Upper lobe of right lung (tissue), 1 donor: ENCODE measurements at regions not wholly inside any gene's neighbourhood (a gene's known extent, or its start where the extent isn't known, plus 50 kb on each side); places are given as distances from the start of the nearest gene placed in this dataset.
"Not testable (repeated sequence)": the region's sequence is repeated elsewhere in the genome, so short reads cannot be mapped to it uniquely, and the experiment has no call there.

Source experiments
- ATAC-seq: fragments of 200-7000 bp; cut with Tn5 transposase; one replicate; pipeline ENCODE4 v1.9.1; 2020; ENCODE audit warnings: mild to moderate bottlenecking, moderate library complexity
- DNase-seq: peaks from one replicate; pipeline ENCODE4 v3.0.0-alpha.2; 2020
- H3K27ac ChIP-seq: fragments of 200-600 bp; one replicate; pipeline ENCODE4 v1.8.0; 2022
- H3K27me3 ChIP-seq: fragments of 200-600 bp; one replicate; pipeline ENCODE4 v1.8.0; 2022; ENCODE audit warnings: mild to moderate bottlenecking
- H3K36me3 ChIP-seq: fragments of 200-600 bp; one replicate; pipeline ENCODE4 v1.8.0; 2022
- H3K4me1 ChIP-seq: fragments of 200-600 bp; one replicate; pipeline ENCODE4 v1.8.0; 2022
- H3K4me3 ChIP-seq: fragments of 200-600 bp; one replicate; pipeline ENCODE4 v1.8.0; 2022; ENCODE audit warnings: mild to moderate bottlenecking
- H3K9me3 ChIP-seq: fragments of 200-600 bp; one replicate; pipeline ENCODE4 v1.8.0; 2022
- intact Hi-C: fragments of 100-400 bp; cut with DNase I; formaldehyde crosslinking; loops from one replicate; pipeline ENCODE4 v1.11.0; 2022
- TF ChIP-seq, protein P1 (sequence below): fragments of 200-600 bp; IDR thresholded peaks from one replicate; pipeline ENCODE4 v1.8.0; 2022; ENCODE audit warnings: antibody characterized with exemption
- donor health status: DM: no; HTN: yes; CAD: no; lungs with severe emphysema.

DNA sequence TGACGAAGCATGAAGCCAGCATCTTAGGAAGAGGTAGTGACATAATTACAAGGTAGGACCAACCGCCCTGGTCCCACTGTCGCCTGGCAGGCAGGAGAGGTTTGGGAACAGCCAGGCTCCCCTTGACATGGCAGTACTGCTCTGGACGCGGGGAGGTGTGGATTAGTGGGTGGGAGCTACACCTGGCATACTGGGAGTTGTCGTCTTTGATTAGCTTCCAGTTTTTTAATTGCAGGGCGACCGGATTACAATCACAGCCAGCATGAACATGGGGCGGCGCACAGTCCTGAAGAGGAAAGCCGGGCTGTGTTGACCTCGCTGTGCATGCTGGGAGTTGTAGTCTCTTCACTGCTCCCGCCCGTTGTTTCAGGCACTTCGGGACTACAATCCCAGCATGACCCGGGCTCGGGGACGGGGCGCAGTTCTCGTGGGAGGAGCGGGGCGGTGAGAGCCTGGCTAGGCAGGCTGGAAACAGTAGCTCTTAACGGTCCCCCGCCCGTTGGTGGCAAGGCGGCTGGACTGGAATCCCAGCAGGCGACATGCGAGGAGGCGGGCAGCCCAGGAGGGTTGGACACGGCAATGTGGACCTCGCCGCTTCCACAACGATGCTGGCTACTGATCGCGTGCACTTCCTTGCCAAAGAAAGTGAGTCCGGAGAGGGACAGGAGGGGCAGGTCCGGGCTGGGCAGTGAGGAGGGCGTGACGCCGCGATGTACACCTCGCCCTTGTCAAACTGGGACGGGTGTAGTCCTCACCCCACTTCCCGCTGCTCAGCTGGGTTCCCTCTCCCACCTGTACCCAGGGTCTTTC, 98.0 kb upstream of the ZNF722 start:
- peak overlapping the region; percentile 77 for H3K4me3 ChIP-seq
- H3K27ac ChIP-seq: peak overlapping the region; percentile 65
- DNase-seq (peak; percentile 95), ATAC-seq (peak; percentile 99)
- H3K4me1 ChIP-seq: no peaks in the 10 kb centered on the region
- H3K9me3 ChIP-seq: no peaks in the 10 kb centered on the region
- TF ChIP-seq, protein P1, sequence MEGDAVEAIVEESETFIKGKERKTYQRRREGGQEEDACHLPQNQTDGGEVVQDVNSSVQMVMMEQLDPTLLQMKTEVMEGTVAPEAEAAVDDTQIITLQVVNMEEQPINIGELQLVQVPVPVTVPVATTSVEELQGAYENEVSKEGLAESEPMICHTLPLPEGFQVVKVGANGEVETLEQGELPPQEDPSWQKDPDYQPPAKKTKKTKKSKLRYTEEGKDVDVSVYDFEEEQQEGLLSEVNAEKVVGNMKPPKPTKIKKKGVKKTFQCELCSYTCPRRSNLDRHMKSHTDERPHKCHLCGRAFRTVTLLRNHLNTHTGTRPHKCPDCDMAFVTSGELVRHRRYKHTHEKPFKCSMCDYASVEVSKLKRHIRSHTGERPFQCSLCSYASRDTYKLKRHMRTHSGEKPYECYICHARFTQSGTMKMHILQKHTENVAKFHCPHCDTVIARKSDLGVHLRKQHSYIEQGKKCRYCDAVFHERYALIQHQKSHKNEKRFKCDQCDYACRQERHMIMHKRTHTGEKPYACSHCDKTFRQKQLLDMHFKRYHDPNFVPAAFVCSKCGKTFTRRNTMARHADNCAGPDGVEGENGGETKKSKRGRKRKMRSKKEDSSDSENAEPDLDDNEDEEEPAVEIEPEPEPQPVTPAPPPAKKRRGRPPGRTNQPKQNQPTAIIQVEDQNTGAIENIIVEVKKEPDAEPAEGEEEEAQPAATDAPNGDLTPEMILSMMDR: no peak
- H3K27me3 ChIP-seq: no peaks in the 10 kb centered on the region
- no peaks in the 10 kb centered on the region for H3K36me3 ChIP-seq
- intact Hi-C loops: no loop called here

DNA sequence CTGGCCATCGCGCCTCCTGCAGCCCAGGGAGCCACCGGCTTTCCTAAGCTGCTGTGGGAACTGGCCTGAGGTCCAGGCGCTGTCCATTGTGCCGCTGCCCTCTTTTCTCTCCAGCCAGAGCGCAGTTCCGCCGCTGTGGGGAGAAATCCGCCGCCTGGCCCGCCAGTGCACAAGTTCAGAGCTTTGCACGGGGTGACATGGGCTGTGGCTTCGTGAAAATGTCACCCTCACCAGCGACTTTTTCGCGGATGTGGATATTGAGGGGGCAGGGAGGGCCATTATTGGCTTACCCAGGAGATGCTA, 97.5 kb upstream of the ZNF722 start:
- DNase-seq, ATAC-seq, H3K36me3 ChIP-seq, H3K27me3 ChIP-seq, intact Hi-C loops, H3K9me3 ChIP-seq, H3K4me1 ChIP-seq: not testable (repeated sequence)
- Histone ChIP-seq H3K4me3 (peak overlapping the region; percentile 77), H3K27ac (peak overlapping the region; percentile 36)

DNA sequence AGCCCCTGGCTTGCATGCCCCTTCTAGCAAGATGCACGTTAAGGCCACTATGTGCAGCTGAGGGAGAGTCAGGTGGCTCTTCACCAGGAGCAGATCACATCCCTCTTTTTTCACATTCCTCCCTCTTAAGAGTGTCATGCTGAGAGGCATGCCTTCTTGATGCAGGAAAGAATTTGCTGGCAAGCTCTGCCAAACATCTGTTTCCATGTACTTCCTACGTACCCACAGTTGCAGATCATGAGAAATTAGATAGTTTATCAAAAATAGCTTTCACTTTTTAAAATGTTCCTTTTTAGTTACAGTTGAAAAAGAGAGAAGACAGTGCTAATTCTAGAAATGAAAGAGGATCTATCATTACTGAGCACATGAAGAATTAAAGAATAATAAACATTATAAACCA, 79.7 kb upstream of the ZNF722 start:
- TF ChIP-seq, protein P1: no peak
- H3K27me3 ChIP-seq: no peaks in the 10 kb centered on the region
- intact Hi-C loops: no loop called here
- ATAC-seq (no peak), DNase-seq (no peak)
- H3K36me3 ChIP-seq: no peaks in the 10 kb centered on the region
- H3K4me3 ChIP-seq: no peak overlapping the region
- no peaks in the 10 kb centered on the region for H3K4me1 ChIP-seq
- H3K27ac ChIP-seq: no peak overlapping the region
- H3K9me3 ChIP-seq: no peaks in the 10 kb centered on the region

DNA sequence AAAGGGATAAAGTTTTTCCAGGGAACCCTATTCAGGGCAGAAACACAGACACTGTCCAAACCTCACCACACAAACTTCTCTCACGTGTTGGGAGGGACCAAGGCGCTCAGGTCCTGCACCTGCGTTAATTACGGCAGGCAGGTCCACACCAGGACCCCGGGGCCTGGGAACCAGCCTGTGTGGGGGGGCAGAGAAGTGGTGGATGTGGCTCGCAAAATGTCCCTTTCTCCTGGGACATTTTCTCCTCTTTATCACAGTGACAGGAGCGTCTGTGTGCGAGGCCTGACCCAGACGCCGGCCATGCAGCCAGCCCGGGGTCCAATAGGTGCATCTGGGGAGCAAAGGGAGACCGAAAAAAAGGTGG, 73.4 kb upstream of the ZNF722 start:
- Histone ChIP-seq H3K27ac (peak overlapping the region; percentile 89), H3K9me3 (no peaks in the 10 kb centered on the region), H3K4me3 (peak overlapping the region; percentile 74), H3K36me3 (no peaks in the 10 kb centered on the region), H3K27me3 (no peaks in the 10 kb centered on the region), H3K4me1 (no peaks in the 10 kb centered on the region)
- intact Hi-C loops: no loop called here
- ATAC-seq (peak; percentile 1), DNase-seq (no peak)
- TF ChIP-seq, protein P1: no peak

DNA sequence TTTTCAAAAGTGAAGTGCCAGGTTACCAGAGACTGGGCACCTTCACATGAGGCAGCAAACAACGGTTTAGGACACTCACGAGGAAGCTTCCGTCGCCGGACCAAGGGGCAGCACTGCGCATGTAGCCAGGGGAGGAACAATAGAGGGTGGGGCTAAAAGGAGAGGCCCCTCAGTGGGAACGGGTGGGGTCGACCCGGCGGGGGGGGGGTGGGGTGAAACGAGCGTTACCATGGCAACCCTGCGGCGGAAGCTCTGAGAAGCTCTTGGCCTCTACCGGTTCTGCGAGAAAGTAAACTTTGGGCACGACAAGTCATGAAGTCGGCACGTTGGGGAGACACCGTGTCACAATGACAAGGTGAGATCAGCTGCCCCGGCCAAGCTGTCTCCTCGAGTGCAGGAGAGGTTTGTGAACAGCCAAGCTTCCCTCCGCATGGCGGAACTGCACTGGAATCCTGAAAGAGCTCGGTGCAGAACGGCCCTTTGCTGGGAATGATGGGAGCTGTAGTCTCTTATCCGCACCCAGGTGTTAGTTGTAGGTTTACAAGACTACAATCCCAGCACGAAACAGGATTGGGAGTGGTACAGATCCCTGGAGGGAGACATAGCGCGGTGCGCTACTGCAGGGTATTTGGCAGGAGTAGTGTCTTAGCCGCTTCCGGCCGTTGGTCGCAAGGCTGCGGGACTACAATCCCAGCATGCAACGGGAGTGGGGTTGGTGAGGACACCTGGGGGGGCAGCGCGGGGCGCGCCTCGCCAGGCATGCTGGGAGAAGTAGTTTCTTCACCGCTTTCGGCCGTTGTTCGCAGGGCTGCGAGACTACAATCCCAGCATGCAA, 72.8 kb upstream of the ZNF722 start:
- H3K27ac ChIP-seq: peak overlapping the region; percentile 89
- intact Hi-C loops: no loop called here
- peak; percentile 98 for ATAC-seq

DNA sequence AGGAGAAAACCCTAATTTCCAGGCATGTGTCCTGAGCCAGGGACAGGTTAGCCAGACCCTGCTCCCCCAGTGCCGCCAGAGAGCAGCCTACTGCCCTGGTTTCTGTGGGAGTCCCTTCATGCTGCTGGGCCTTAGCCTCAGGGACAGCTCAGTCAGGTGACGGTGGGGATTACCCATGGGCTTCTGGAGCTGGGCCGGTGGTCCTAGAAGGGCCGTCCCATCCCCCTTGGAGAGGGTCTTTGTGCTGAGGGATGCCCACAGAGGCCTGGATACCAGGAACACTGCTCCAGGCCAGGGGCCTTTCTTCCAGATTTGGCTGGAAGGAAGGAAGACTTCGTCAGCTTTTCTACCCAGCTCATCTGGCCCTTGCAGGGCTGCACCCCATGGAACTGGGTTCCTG, 71.4 kb upstream of the ZNF722 start:
- ATAC-seq (no peak), DNase-seq (no peak)
- H3K27me3 ChIP-seq: no peaks in the 10 kb centered on the region
- TF ChIP-seq, protein P1: no peak
- H3K4me1 ChIP-seq: no peaks in the 10 kb centered on the region
- H3K27ac ChIP-seq: peak overlapping the region; percentile 89
- intact Hi-C loops: no loop called here
- no peaks in the 10 kb centered on the region for H3K9me3 ChIP-seq
- H3K36me3 ChIP-seq: no peaks in the 10 kb centered on the region
- H3K4me3 ChIP-seq: peak overlapping the region; percentile 74

More for the DNA sequence above, 72.8 kb upstream of the ZNF722 start:
- Histone ChIP-seq H3K4me1 (no peaks in the 10 kb centered on the region), H3K9me3 (no peaks in the 10 kb centered on the region), H3K4me3 (peak overlapping the region; percentile 74), H3K36me3 (no peaks in the 10 kb centered on the region), H3K27me3 (no peaks in the 10 kb centered on the region)
- TF ChIP-seq, protein P1: no peak
- peak; percentile 95 for DNase-seq
